Muscle layer of colon (tissue), 2 donors: ENCODE measurements at regions not wholly inside any gene's neighbourhood (a gene's known extent, or its start where the extent isn't known, plus 50 kb on each side); places are given as distances from the start of the nearest gene placed in this dataset.

Source experiments
- H3K27ac ChIP-seq: one replicate; pipeline ENCODE4 v1.7.0; 2013; ENCODE audit warnings: low read depth, mild to moderate bottlenecking, low read length, moderate library complexity
- H3K27me3 ChIP-seq, 2 donors: one replicate each; pipeline ENCODE4 v1.7.0; 2013; ENCODE audit warnings: low read length in 2 of 2, mild to moderate bottlenecking in 2 of 2; ENCODE audit not compliant: insufficient read depth in 2 of 2, control insufficient read depth in 1 of 2
- H3K36me3 ChIP-seq: one replicate; pipeline ENCODE4 v1.7.0; 2013; ENCODE audit warnings: mild to moderate bottlenecking, low read length; ENCODE audit not compliant: insufficient read depth
- H3K4me1 ChIP-seq: one replicate; pipeline ENCODE4 v1.7.0; 2013; ENCODE audit warnings: mild to moderate bottlenecking, low read length; ENCODE audit not compliant: insufficient read depth
- H3K4me3 ChIP-seq, 2 donors: one replicate each; pipeline ENCODE4 v1.7.0; 2013; ENCODE audit warnings: low read length in 2 of 2, low read depth in 1 of 2, mild to moderate bottlenecking in 1 of 2, moderate library complexity in 1 of 2
- H3K9ac ChIP-seq: one replicate; pipeline ENCODE4 v1.7.0; 2013; ENCODE audit warnings: low read length
- H3K9me3 ChIP-seq: one replicate; pipeline ENCODE4 v1.7.0; 2013; ENCODE audit warnings: mild to moderate bottlenecking, low read length
- donor health status: abdominal sarcoma.
- donor health status: Adenocarcinoma of cecum.

DNA sequence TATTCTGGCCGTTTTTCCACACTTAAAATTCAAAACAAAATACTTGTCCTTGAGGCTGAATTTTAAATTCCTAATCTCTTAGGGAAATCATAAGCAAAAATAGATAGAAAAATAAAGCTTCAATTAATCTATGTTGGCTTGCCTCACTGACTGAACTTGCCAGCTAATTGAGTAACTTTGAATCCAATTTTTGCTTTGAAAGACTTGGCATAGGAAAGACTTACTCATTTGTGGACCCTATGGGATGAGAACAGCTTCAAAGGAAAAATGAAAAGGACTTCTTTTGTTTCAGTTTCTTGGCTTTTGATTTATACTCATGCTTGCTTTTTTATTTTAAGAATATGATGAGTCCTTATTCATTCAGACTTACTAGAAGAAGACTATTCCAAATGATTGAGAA lies 370.7 kb upstream of the RARB start:
- Histone ChIP-seq H3K4me1 (no peaks in the 10 kb centered on the region), H3K36me3 (no peaks in the 10 kb centered on the region), H3K9me3 (no peaks in the 10 kb centered on the region), H3K27me3 (no peaks in the 10 kb centered on the region), H3K4me3 (no peak overlapping the region), H3K27ac (no peak overlapping the region), H3K9ac (no peak overlapping the region)

DNA sequence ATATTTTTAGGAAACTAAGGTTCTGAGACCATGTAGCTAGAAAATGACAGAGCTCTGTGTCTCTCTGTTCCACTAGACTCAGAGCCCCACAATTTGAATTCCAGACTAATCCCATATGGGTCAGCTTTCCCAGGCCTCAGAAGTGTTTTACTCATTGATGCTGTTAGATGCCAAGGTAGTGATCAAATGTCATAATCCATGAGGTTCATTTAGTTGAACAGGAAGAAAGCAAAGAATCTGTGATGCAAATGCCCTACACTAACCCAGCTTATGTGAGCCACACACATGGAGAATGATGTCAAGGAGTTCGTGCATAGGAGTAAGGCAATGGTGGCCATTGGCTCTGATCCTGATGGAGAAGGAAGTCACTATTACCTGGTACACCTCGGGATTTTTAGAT lies 363.4 kb upstream of the RARB start:
- no peaks in the 10 kb centered on the region for H3K4me1 ChIP-seq

DNA sequence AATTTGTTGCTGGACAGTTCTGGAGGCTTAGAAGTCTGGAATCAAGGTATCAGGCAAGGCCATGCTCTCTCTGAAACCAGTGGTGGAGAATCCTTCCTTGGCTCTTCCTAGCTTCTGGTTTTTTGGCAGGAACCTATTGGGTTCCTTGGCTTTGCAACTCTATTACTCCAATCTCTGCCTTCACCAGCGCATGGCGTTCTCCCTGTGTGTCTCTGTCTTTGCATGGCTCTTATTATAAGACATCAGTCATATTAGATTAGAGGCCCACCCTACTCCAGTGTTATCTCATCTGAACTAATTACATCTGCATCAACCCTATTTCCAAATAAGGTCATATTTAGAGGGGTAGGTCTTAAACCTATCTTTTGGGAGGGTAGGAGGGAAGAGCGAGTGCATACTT lies 358.1 kb upstream of the RARB start:
- Histone ChIP-seq H3K27me3 (no peaks in the 10 kb centered on the region), H3K4me1 (peaks cover 6% of the 10 kb centered on the region), H3K9me3 (no peaks in the 10 kb centered on the region), H3K27ac (no peak overlapping the region), H3K9ac (no peak overlapping the region), H3K4me3 (no peak overlapping the region), H3K36me3 (no peaks in the 10 kb centered on the region)

More for the DNA sequence above, 363.4 kb upstream of the RARB start:
- Histone ChIP-seq H3K27me3 (no peaks in the 10 kb centered on the region), H3K9me3 (no peaks in the 10 kb centered on the region), H3K36me3 (no peaks in the 10 kb centered on the region), H3K4me3 (no peak overlapping the region), H3K27ac (no peak overlapping the region), H3K9ac (no peak overlapping the region)

DNA sequence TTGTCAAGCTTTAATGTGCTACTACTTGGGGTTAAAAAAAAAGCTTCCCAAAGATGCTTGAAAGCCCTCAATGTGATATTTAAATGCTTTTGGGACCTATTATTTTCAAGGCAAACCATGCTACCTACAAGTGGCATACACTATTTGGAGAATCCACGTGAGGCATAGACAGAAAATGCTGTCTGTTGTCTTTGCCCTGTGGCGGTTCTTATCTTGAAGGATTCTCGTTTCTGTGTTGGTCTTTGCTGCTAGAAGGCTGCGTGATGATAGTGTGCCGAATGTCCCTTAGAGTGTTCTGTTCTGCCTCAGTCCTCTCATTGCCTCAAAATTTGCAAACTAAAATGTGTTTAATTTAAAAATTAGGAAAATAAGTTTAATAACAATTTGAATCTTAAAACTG lies 356.2 kb upstream of the RARB start:
- Histone ChIP-seq H3K4me3 (no peak overlapping the region), H3K4me1 (peaks cover 6% of the 10 kb centered on the region), H3K36me3 (no peaks in the 10 kb centered on the region), H3K9me3 (no peaks in the 10 kb centered on the region), H3K27me3 (no peaks in the 10 kb centered on the region), H3K9ac (no peak overlapping the region), H3K27ac (no peak overlapping the region)

DNA sequence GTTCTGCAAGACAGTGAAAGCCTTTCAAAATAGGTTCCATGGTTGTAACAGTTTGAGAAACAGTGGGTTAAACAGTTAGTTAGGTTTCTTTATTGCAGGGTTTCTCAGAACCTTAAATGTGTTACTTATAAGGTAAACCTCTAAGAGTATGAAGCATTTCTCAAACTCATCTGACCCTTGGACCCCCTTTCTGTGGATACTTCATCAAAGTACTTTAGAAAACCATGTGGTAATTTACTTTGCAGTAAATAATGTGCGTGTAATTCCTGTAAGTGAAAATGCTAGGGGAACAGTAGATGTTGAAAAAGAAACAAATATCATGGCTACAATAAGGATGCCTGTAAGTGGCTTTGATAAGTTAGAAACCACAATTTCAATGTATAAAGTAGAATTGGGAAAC lies 354.6 kb upstream of the RARB start:
- Histone ChIP-seq H3K9ac (no peak overlapping the region), H3K4me1 (peaks cover 6% of the 10 kb centered on the region), H3K4me3 (no peak overlapping the region), H3K36me3 (no peaks in the 10 kb centered on the region), H3K27me3 (no peaks in the 10 kb centered on the region), H3K9me3 (no peaks in the 10 kb centered on the region), H3K27ac (no peak overlapping the region)

DNA sequence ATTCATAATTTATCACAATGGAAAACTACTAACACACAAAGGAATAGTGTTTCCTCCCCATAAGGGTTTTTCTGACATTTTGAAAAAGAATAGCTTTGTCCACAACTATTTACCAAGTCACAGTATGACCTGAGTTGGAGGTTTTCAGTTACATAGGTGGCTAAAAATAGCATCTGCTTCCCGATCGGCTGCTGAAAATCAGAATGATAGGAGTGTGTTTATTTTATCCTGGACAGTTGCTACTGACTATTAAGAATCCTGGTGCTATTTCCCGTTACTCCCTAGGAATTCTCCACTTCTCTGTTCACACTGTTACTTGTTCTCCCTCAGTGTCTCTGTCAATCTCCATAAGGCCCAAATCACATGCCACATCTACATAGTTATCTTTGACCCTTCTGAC lies 353.9 kb upstream of the RARB start:
- Histone ChIP-seq H3K9me3 (no peaks in the 10 kb centered on the region), H3K27ac (no peak overlapping the region), H3K9ac (no peak overlapping the region), H3K4me3 (no peak overlapping the region), H3K4me1 (peaks cover 6% of the 10 kb centered on the region), H3K36me3 (no peaks in the 10 kb centered on the region), H3K27me3 (no peaks in the 10 kb centered on the region)

DNA sequence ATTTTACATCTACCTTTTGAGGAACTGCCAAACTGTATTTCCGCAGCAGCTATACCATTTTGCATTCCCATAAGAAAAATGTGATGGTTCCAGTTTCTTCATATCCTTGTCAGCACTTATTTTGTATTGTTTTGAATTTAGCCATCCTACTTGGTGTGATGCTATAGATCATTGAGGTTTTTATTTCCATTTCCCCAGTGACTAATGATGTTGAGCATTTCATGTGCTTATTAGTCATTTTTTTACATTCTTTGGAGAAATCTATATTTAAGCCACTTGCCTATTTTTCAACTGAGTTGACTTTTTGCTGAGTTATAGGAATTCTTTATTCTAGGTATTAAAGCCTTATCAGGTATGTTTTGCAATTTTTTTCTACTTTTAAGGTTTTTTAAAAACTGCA lies 347.6 kb upstream of the RARB start:
- Histone ChIP-seq H3K27me3 (no peaks in the 10 kb centered on the region), H3K4me1 (no peaks in the 10 kb centered on the region), H3K4me3 (no peak overlapping the region), H3K9me3 (no peaks in the 10 kb centered on the region), H3K36me3 (no peaks in the 10 kb centered on the region), H3K27ac (no peak overlapping the region), H3K9ac (no peak overlapping the region)

DNA sequence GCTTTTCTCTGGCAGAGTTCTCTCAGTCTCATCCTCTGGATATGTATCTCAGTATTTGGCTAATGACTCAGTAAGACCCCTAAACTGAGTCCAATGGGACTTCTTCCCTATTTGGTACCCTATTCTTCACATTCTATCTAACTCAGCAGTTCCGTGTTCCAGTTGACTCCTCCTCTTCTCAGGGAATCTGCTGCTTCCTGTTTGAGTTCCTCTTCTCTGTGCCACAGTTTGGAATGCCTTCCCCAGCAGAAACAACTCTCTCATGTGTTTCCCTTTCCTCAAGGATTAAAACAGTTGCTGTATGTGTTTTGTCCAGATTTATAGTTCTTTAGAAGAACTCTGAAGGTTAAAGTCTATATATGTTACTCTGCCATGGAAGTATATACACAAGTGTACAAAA lies 344.0 kb upstream of the RARB start:
- H3K36me3 ChIP-seq, result no peaks in the 10 kb centered on the region
- H3K4me1 ChIP-seq, result no peaks in the 10 kb centered on the region
- no peak overlapping the region for H3K27ac ChIP-seq
- H3K4me3 ChIP-seq, result no peak overlapping the region
- no peak overlapping the region for H3K9ac ChIP-seq
- no peaks in the 10 kb centered on the region for H3K9me3 ChIP-seq
- H3K27me3 ChIP-seq, result no peaks in the 10 kb centered on the region

DNA sequence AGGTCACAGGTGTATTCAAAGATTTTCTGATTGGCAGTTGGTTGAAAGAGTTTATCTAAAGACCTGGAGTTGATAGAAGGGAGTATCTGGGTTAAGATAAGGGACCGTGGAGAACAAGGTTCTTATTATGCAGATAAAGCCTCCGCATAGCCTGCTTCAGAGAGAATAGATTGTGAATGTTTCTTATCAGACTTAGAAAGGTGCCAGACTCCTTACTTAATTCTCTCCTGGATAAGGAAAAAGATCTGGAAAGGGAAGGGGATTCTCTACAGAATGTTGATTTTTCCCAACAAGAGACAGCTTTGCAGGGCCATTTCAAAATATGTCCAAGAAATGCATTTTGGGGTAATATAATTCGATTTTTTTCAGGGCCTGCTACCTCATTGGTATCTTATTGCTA lies 341.3 kb upstream of the RARB start:
- Histone ChIP-seq H3K27me3 (no peaks in the 10 kb centered on the region), H3K27ac (no peak overlapping the region), H3K9ac (no peak overlapping the region), H3K9me3 (no peaks in the 10 kb centered on the region), H3K36me3 (no peaks in the 10 kb centered on the region), H3K4me1 (no peaks in the 10 kb centered on the region), H3K4me3 (no peak overlapping the region)

DNA sequence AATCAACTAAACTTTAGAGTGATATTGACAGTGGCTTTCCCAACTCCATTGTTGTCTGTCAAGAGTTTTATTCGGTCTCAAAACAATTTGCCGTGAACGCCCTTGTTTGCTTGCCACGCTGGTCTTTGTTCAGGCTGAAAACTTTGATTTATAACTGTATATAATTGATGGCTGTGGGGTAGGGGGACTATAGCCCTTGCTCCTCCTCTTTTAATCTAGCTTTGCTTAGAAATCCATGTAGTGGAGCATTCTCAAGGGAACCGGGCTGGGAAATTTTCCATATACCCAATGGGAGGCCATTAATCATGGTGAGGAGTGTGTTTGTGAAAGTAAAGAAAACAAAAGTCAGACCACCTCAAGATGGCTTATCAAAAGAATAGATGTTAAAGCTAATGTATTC lies 339.8 kb upstream of the RARB start:
- Histone ChIP-seq H3K4me1 (no peaks in the 10 kb centered on the region), H3K27me3 (no peaks in the 10 kb centered on the region), H3K4me3 (no peak overlapping the region), H3K9me3 (no peaks in the 10 kb centered on the region), H3K36me3 (no peaks in the 10 kb centered on the region), H3K27ac (no peak overlapping the region), H3K9ac (no peak overlapping the region)

DNA sequence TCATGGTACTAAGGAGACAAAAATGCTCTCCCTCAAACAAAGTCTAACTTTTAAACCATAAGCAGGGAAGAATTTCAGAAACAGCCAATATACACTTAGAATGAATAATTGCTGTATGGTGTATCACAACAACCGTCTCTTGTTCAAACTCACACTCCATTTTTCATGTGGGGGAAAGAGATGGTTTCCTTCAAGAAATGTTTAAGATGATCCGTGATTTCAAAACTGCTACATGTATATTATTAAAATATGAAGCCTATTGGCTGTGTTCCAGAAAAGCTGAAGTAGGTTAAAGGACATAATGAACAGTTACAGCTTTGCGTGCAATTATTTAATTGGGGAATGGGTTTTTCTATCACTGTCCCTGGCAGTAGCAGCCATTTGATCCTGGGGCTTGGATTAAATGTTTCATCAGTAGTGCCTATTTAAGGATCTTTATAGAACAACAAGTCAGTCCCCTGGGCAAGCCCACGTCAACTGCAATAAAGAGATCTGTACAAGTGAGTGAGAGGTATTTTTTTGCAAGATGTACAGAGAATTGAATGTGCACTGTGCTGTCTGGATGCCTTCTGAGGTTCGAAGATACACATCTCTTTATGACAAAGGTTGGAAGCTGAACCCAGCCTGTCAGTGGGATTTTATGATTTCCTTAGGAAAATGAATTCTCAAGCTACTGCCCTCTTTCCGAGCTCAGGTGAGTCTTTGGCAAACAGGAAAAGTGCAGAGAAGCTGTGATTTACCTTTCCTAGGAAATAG lies 337.2 kb upstream of the RARB start:
- no peaks in the 10 kb centered on the region for H3K27me3 ChIP-seq
- no peaks in the 10 kb centered on the region for H3K9me3 ChIP-seq
- no peak overlapping the region for H3K4me3 ChIP-seq
- no peaks in the 10 kb centered on the region for H3K36me3 ChIP-seq
- no peak overlapping the region for H3K27ac ChIP-seq
- no peaks in the 10 kb centered on the region for H3K4me1 ChIP-seq
- no peak overlapping the region for H3K9ac ChIP-seq

DNA sequence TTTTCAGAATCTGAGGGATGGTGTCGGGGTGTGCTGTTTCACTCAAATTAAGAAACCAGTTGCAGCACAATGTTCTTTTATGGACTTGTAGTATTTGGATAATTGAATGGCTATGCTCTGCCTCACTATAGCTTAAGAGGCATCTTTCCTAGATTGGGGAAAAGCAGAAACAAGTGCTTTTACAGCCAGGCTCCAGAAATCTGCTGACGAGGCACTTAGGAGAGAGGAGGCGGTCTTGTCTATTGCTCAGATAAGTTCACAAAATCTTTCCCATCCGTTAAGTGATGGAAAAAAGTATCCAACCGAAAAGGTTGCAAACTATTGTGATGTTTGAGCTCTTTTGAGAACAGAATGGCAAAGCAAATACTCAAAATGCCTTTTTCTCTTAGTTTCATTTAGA lies 336.1 kb upstream of the RARB start:
- H3K27me3 ChIP-seq, result no peaks in the 10 kb centered on the region
- H3K4me3 ChIP-seq, result no peak overlapping the region
- H3K9me3 ChIP-seq, result no peaks in the 10 kb centered on the region
- H3K9ac ChIP-seq, result no peak overlapping the region
- no peaks in the 10 kb centered on the region for H3K36me3 ChIP-seq
- no peaks in the 10 kb centered on the region for H3K4me1 ChIP-seq
- no peak overlapping the region for H3K27ac ChIP-seq
